Liver (tissue), 8 donors: ENCODE measurements at regions not wholly inside any gene's neighbourhood (a gene's known extent, or its start where the extent isn't known, plus 50 kb on each side); places are given as distances from the start of the nearest gene placed in this dataset.

Source experiments
- DNase-seq: peaks from one replicate; pipeline ENCODE4 v3.0.0-alpha.2; 2017; ENCODE audit warnings: low spot score
- H3K27ac ChIP-seq, 2 donors: one replicate each; pipeline ENCODE4 v1.7.0; 2013; ENCODE audit warnings: inconsistent platforms in 2 of 2, low read length in 2 of 2, control low read depth in 1 of 2, low read depth in 1 of 2, mild to moderate bottlenecking in 1 of 2
- H3K27me3 ChIP-seq, 4 donors: one replicate each; pipeline versions ENCODE4 v1.6.1 to v1.7.0; 2013; ENCODE audit warnings: low read length in 3 of 4, inconsistent platforms in 1 of 4, mild to moderate bottlenecking in 1 of 4, moderate library complexity in 1 of 4; ENCODE audit not compliant: control insufficient read depth in 4 of 4, insufficient read depth in 4 of 4
- H3K36me3 ChIP-seq, 4 donors: one replicate each; pipeline versions ENCODE4 v1.6.1 to v1.7.0; 2013; ENCODE audit warnings: low read length in 3 of 4, mild to moderate bottlenecking in 3 of 4, low read depth in 1 of 4, moderate library complexity in 1 of 4; ENCODE audit not compliant: control insufficient read depth in 4 of 4, insufficient read depth in 3 of 4
- H3K4me1 ChIP-seq, 4 donors: one replicate each; pipeline versions ENCODE4 v1.6.1 to v1.7.0; 2013; ENCODE audit warnings: low read length in 3 of 4, mild to moderate bottlenecking in 3 of 4, moderate library complexity in 1 of 4; ENCODE audit not compliant: control insufficient read depth in 4 of 4, insufficient read depth in 4 of 4
- H3K4me3 ChIP-seq, 3 donors: one replicate each; pipeline versions ENCODE4 v1.6.1 to v1.7.0; 2013; ENCODE audit warnings: low read length in 3 of 3, control low read depth in 1 of 3, low read depth in 1 of 3, mild to moderate bottlenecking in 1 of 3
- H3K9ac ChIP-seq, 2 donors: one replicate each; pipeline ENCODE4 v1.7.0; 2013; ENCODE audit warnings: low read length in 2 of 2, mild to moderate bottlenecking in 2 of 2, moderate library complexity in 2 of 2, control low read depth in 1 of 2, low read depth in 1 of 2
- H3K9me3 ChIP-seq, 4 donors: one replicate each; pipeline versions ENCODE4 v1.6.1 to v1.7.0; 2013; ENCODE audit warnings: low read length in 3 of 4; ENCODE audit not compliant: control insufficient read depth in 4 of 4
- FOXA1 ChIP-seq: IDR thresholded peaks from 2 replicates; pipeline ENCODE4 v1.6.1; 2016; ENCODE audit warnings: antibody characterized with exemption
- FOXA2 ChIP-seq: IDR thresholded peaks from 2 replicates; pipeline ENCODE4 v1.6.1; 2016; ENCODE audit warnings: antibody characterized with exemption
- GABPA ChIP-seq, 2 donors: IDR thresholded peaks in 1 of 2; conservative IDR thresholded peaks in 1 of 2; 2 replicates each; pipeline ENCODE4 v1.6.1; 2016; ENCODE audit warnings: antibody characterized with exemption in 2 of 2, mild to moderate bottlenecking in 1 of 2, moderate library complexity in 1 of 2
- HNF4A ChIP-seq, 2 donors: conservative IDR thresholded peaks; 2 replicates each; pipeline ENCODE4 v1.6.1; 2016; ENCODE audit warnings: antibody characterized with exemption in 2 of 2, mild to moderate bottlenecking in 2 of 2
- HNF4G ChIP-seq: IDR thresholded peaks from 2 replicates; pipeline ENCODE4 v1.6.1; 2016; ENCODE audit warnings: antibody characterized with exemption
- NR2F2 ChIP-seq: IDR thresholded peaks from 2 replicates; pipeline ENCODE4 v1.6.1; 2016; ENCODE audit warnings: antibody characterized with exemption
- RAD21 ChIP-seq, 2 donors: IDR thresholded peaks; 2 replicates each; pipeline ENCODE4 v1.6.1; 2016; ENCODE audit warnings: antibody characterized with exemption in 2 of 2, mild to moderate bottlenecking in 2 of 2
- RXRA ChIP-seq, 2 donors: IDR thresholded peaks; 2 replicates each; pipeline ENCODE4 v1.6.1; 2017 to 2018; ENCODE audit warnings: antibody characterized with exemption in 2 of 2, mild to moderate bottlenecking in 1 of 2
- SP1 ChIP-seq: IDR thresholded peaks from 2 replicates; pipeline ENCODE4 v1.6.1; 2018; ENCODE audit warnings: antibody characterized with exemption, mild to moderate bottlenecking
- TAF1 ChIP-seq: conservative IDR thresholded peaks from 2 replicates; pipeline ENCODE4 v1.6.1; 2016; ENCODE audit warnings: antibody characterized with exemption, mild to moderate bottlenecking
- YY1 ChIP-seq: IDR thresholded peaks from 2 replicates; pipeline ENCODE4 v1.6.1; 2016; ENCODE audit warnings: antibody characterized with exemption, mild to moderate bottlenecking
- WGBS: extraction: QIAGEN DNeasy Blood & Tissue Kit; methylation state at CpG from one replicate; pipeline ENCODE4 v1.1.7; 2013; 5-methylcytosine and 5-hydroxymethylcytosine counted together
- TF ChIP-seq, protein P1 (sequence below): IDR thresholded peaks from 2 replicates; pipeline ENCODE4 v1.6.1; 2016; ENCODE audit warnings: antibody characterized with exemption
- TF ChIP-seq, protein P2 (sequence below): IDR thresholded peaks from 2 replicates; pipeline ENCODE4 v1.6.1; 2016; ENCODE audit warnings: antibody characterized with exemption, mild to moderate bottlenecking
- TF ChIP-seq, protein P3 (sequence below): IDR thresholded peaks from 2 replicates; pipeline ENCODE4 v1.6.1; 2016; ENCODE audit warnings: antibody characterized with exemption
- TF ChIP-seq, protein P4 (sequence below): fragments of 150-350 bp; IDR thresholded peaks from 2 replicates; pipeline ENCODE4 v1.5.1; 2017; ENCODE audit warnings: improper control_type of control experiment, low read depth, low read length; ENCODE audit not compliant: missing input control
- TF ChIP-seq, protein P5 (sequence below): IDR thresholded peaks from 2 replicates; pipeline ENCODE4 v1.6.1; 2016; ENCODE audit warnings: antibody characterized with exemption
- donor health status: healthy.
- donor health status: healthy.
- donor health status: healthy.
- donor health status: healthy.
- donor health status: healthy.

DNA sequence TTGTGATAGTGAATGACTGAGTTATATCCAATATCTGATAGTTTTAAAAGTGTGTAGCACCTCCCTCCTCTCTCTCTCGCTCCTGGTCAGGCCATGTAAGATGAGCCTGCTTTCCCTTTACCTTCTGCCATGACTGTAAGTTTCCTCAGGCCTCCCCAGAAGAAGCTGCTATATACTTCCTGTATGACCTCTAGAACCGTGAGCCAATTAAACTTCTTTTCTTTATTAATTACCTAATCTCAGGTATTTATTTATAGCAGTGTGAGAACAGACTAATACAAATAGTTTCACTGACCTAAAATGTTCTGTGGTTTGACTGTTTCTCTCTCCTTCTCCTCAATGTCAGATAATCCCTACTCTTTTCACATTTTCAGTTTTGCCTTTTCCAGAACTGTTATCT, 321.3 kb upstream of the MBL2 start:
- no peak overlapping the region for H3K27ac ChIP-seq
- no peaks in the 10 kb centered on the region for H3K36me3 ChIP-seq
- no peaks in the 10 kb centered on the region for H3K9me3 ChIP-seq
- 87% methylated on average over 2 of the region's 2 CpGs for WGBS
- H3K27me3 ChIP-seq, result no peaks in the 10 kb centered on the region
- no peak for TF ChIP-seq HNF4G
- TF ChIP-seq, protein P1, sequence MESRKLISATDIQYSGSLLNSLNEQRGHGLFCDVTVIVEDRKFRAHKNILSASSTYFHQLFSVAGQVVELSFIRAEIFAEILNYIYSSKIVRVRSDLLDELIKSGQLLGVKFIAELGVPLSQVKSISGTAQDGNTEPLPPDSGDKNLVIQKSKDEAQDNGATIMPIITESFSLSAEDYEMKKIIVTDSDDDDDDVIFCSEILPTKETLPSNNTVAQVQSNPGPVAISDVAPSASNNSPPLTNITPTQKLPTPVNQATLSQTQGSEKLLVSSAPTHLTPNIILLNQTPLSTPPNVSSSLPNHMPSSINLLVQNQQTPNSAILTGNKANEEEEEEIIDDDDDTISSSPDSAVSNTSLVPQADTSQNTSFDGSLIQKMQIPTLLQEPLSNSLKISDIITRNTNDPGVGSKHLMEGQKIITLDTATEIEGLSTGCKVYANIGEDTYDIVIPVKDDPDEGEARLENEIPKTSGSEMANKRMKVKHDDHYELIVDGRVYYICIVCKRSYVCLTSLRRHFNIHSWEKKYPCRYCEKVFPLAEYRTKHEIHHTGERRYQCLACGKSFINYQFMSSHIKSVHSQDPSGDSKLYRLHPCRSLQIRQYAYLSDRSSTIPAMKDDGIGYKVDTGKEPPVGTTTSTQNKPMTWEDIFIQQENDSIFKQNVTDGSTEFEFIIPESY, result no peak
- TF ChIP-seq FOXA1, result no peak
- TF ChIP-seq RAD21 (IDR thresholded peaks at IDR 0.05), result no peak
- no peak for TF ChIP-seq RXRA (IDR thresholded peaks at IDR 0.05)
- TF ChIP-seq SP1, result no peak
- TF ChIP-seq, protein P2, sequence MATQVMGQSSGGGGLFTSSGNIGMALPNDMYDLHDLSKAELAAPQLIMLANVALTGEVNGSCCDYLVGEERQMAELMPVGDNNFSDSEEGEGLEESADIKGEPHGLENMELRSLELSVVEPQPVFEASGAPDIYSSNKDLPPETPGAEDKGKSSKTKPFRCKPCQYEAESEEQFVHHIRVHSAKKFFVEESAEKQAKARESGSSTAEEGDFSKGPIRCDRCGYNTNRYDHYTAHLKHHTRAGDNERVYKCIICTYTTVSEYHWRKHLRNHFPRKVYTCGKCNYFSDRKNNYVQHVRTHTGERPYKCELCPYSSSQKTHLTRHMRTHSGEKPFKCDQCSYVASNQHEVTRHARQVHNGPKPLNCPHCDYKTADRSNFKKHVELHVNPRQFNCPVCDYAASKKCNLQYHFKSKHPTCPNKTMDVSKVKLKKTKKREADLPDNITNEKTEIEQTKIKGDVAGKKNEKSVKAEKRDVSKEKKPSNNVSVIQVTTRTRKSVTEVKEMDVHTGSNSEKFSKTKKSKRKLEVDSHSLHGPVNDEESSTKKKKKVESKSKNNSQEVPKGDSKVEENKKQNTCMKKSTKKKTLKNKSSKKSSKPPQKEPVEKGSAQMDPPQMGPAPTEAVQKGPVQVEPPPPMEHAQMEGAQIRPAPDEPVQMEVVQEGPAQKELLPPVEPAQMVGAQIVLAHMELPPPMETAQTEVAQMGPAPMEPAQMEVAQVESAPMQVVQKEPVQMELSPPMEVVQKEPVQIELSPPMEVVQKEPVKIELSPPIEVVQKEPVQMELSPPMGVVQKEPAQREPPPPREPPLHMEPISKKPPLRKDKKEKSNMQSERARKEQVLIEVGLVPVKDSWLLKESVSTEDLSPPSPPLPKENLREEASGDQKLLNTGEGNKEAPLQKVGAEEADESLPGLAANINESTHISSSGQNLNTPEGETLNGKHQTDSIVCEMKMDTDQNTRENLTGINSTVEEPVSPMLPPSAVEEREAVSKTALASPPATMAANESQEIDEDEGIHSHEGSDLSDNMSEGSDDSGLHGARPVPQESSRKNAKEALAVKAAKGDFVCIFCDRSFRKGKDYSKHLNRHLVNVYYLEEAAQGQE, result no peak
- TF ChIP-seq FOXA2, result no peak
- no peak for TF ChIP-seq GABPA (IDR thresholded peaks at IDR 0.05 in 1 of 2, conservative IDR thresholded peaks at IDR 0.05 in 1 of 2)
- no peak for TF ChIP-seq HNF4A (conservative IDR thresholded peaks at IDR 0.05)
- TF ChIP-seq, protein P3, sequence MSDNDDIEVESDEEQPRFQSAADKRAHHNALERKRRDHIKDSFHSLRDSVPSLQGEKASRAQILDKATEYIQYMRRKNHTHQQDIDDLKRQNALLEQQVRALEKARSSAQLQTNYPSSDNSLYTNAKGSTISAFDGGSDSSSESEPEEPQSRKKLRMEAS, result no peak
- H3K4me1 ChIP-seq, result no peaks in the 10 kb centered on the region
- no peak overlapping the region for H3K4me3 ChIP-seq
- no peak for DNase-seq
- H3K9ac ChIP-seq, result no peak overlapping the region

DNA sequence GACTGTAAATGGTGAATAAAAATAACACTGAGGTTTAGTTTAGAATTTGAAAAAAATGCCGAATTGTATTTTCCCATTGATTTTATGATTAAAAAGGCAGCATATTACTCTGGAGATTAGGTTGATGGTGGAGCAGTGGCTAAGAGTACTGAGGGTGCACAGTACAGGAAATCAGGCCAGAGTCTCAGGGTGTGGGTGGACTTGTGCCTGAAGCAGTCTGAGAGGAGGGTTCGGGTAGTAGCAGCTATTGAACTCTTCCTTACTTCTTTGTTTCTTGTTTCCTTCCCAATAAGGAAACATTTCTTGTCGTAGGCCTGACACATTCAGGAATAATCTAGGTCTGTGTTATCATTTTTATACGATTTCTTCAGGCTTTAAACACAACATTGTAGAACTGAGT, 319.0 kb upstream of the MBL2 start:
- H3K4me1 ChIP-seq, result no peaks in the 10 kb centered on the region
- 81% methylated on average over 4 of the region's 4 CpGs for WGBS
- H3K9ac ChIP-seq, result no peak overlapping the region
- no peak overlapping the region for H3K27ac ChIP-seq
- H3K27me3 ChIP-seq, result no peaks in the 10 kb centered on the region
- H3K9me3 ChIP-seq, result no peaks in the 10 kb centered on the region
- H3K4me3 ChIP-seq, result no peak overlapping the region
- no peaks in the 10 kb centered on the region for H3K36me3 ChIP-seq
- TF ChIP-seq RXRA (IDR thresholded peaks at IDR 0.05) (no peak), TAF1 (no peak), SP1 (no peak), YY1 (no peak), GABPA (IDR thresholded peaks at IDR 0.05 in 1 of 2, conservative IDR thresholded peaks at IDR 0.05 in 1 of 2) (no peak), FOXA2 (no peak), FOXA1 (no peak), RAD21 (IDR thresholded peaks at IDR 0.05) (no peak), HNF4A (conservative IDR thresholded peaks at IDR 0.05) (no peak), NR2F2 (no peak)
- TF ChIP-seq, protein P4, sequence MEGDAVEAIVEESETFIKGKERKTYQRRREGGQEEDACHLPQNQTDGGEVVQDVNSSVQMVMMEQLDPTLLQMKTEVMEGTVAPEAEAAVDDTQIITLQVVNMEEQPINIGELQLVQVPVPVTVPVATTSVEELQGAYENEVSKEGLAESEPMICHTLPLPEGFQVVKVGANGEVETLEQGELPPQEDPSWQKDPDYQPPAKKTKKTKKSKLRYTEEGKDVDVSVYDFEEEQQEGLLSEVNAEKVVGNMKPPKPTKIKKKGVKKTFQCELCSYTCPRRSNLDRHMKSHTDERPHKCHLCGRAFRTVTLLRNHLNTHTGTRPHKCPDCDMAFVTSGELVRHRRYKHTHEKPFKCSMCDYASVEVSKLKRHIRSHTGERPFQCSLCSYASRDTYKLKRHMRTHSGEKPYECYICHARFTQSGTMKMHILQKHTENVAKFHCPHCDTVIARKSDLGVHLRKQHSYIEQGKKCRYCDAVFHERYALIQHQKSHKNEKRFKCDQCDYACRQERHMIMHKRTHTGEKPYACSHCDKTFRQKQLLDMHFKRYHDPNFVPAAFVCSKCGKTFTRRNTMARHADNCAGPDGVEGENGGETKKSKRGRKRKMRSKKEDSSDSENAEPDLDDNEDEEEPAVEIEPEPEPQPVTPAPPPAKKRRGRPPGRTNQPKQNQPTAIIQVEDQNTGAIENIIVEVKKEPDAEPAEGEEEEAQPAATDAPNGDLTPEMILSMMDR, result no peak
- TF ChIP-seq, protein P3, result no peak
- TF ChIP-seq, protein P1, result no peak
- TF ChIP-seq, protein P5, sequence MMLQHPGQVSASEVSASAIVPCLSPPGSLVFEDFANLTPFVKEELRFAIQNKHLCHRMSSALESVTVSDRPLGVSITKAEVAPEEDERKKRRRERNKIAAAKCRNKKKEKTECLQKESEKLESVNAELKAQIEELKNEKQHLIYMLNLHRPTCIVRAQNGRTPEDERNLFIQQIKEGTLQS, result no peak
- DNase-seq, result no peak
